PFSK-1 (cell line): ENCODE measurements at regions not wholly inside any gene's neighbourhood (a gene's known extent, or its start where the extent isn't known, plus 50 kb on each side); places are given as distances from the start of the nearest gene placed in this dataset.

Source experiments
- FOXP2 ChIP-seq: optimal IDR thresholded peaks from 2 replicates; pipeline ENCODE3; 2011; ENCODE audit warnings: borderline replicate concordance, control low read depth, inconsistent platforms; ENCODE audit not compliant: insufficient read depth; ENCODE audit errors: extremely low read length, extremely low read depth
- POLR2AphosphoS5 ChIP-seq: IDR thresholded peaks from 2 replicates; pipeline ENCODE4 v1.6.1; 2012; ENCODE audit warnings: low read depth, mild to moderate bottlenecking, control low read depth, low read length, moderate library complexity
- SIN3A ChIP-seq: IDR thresholded peaks from 2 replicates; pipeline ENCODE4 v1.6.1; 2012; ENCODE audit warnings: mild to moderate bottlenecking, low read length, moderate library complexity, borderline replicate concordance; ENCODE audit not compliant: insufficient read depth
- TAF1 ChIP-seq: IDR thresholded peaks from 2 replicates; pipeline ENCODE4 v1.6.1; 2012; ENCODE audit warnings: low read length, control low read depth, borderline replicate concordance; ENCODE audit not compliant: insufficient read depth
- TF ChIP-seq, protein P1 (sequence below), 2 experiments: IDR thresholded peaks; 2 replicates each; pipeline versions ENCODE4 v1.6.1 to v1.8.0; 2011 to 2012; ENCODE audit warnings: low read depth in 2 of 2, low read length in 2 of 2, control low read depth in 1 of 2, inconsistent platforms in 1 of 2, mild to moderate bottlenecking in 1 of 2, moderate library complexity in 1 of 2; ENCODE audit not compliant: insufficient read depth in 1 of 2

DNA sequence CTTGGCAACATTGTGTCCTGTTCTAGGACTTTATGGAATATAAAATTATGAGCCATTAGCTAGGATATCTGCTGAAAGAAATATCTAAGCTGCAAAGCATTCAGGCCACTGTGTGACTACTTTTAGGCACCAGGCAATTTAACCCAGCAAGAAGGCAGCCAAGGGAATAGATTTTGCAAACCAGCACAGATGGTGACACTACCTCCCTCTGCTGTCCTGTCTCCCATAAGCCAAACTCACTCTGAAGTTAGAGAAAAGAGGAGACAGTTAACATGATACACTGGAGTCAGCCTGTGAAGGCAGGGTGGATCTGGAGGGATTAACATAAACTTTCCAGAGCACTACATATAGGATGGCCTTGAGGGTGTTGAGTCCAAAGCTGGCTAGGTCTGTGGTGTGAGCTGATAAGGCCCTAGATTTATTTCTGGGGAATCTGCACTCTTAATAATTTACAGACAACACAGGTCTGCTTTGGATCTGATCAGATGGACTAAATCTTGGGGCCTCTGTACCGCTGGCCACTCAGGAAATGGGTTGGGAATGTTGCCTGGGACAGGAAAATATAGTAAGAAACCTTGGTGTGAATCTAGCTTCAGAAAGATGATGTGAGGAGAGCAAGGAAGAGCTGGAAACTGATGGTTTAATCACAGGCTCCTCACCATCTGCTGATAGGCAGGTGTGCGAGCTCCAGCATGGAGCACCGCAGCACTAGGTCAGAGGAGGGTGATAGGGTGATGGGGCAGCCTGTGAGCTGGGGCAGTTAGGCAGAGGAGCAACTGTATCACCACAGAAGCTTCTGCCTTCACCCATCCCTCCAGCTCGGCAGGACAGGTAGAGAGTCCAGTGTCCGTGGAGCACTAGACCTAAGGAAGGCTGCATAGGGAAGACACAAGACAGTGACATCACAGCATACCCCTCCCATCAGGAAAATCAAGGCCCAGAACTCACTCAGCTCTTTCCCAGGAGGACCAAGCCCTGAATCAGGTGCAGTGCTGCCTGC, 229.9 kb upstream of the PRSS1 start:
- TF ChIP-seq SIN3A (no peak), FOXP2 (no peak), TAF1 (no peak), POLR2AphosphoS5 (no peak)
- TF ChIP-seq, protein P1, sequence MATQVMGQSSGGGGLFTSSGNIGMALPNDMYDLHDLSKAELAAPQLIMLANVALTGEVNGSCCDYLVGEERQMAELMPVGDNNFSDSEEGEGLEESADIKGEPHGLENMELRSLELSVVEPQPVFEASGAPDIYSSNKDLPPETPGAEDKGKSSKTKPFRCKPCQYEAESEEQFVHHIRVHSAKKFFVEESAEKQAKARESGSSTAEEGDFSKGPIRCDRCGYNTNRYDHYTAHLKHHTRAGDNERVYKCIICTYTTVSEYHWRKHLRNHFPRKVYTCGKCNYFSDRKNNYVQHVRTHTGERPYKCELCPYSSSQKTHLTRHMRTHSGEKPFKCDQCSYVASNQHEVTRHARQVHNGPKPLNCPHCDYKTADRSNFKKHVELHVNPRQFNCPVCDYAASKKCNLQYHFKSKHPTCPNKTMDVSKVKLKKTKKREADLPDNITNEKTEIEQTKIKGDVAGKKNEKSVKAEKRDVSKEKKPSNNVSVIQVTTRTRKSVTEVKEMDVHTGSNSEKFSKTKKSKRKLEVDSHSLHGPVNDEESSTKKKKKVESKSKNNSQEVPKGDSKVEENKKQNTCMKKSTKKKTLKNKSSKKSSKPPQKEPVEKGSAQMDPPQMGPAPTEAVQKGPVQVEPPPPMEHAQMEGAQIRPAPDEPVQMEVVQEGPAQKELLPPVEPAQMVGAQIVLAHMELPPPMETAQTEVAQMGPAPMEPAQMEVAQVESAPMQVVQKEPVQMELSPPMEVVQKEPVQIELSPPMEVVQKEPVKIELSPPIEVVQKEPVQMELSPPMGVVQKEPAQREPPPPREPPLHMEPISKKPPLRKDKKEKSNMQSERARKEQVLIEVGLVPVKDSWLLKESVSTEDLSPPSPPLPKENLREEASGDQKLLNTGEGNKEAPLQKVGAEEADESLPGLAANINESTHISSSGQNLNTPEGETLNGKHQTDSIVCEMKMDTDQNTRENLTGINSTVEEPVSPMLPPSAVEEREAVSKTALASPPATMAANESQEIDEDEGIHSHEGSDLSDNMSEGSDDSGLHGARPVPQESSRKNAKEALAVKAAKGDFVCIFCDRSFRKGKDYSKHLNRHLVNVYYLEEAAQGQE (IDR thresholded peaks at IDR 0.05; ENCODE audit: insufficient read depth in 1 of 2, low read depth in 2 of 2, low read length in 2 of 2), result no peak

DNA sequence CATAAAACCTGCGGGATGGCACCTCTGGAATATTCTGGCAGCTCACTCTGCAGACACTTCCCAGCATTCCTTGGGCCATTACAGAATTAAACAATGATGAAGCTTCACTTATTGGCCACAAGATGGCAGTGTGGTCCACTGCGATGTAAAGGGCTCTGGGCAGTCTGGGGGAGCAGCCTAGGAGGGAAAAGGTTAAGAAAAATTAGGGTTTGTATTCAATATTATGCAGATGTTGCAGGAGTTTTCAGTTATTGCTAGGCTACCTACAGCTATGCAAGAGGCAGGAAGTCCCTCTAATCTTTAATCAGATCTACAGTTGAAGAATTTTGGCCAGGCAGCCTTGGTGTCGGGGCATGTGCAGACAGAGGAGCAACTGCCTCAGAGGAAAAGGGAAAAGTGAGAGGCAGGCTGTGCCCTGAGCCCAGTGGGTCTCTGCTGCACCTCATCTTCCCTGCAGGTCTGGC, 233.2 kb upstream of the PRSS1 start:
- TF ChIP-seq POLR2AphosphoS5 (no peak), SIN3A (no peak), TAF1 (no peak), FOXP2 (no peak)
- TF ChIP-seq, protein P1 (IDR thresholded peaks at IDR 0.05; ENCODE audit: insufficient read depth in 1 of 2, low read depth in 2 of 2, low read length in 2 of 2), result no peak

DNA sequence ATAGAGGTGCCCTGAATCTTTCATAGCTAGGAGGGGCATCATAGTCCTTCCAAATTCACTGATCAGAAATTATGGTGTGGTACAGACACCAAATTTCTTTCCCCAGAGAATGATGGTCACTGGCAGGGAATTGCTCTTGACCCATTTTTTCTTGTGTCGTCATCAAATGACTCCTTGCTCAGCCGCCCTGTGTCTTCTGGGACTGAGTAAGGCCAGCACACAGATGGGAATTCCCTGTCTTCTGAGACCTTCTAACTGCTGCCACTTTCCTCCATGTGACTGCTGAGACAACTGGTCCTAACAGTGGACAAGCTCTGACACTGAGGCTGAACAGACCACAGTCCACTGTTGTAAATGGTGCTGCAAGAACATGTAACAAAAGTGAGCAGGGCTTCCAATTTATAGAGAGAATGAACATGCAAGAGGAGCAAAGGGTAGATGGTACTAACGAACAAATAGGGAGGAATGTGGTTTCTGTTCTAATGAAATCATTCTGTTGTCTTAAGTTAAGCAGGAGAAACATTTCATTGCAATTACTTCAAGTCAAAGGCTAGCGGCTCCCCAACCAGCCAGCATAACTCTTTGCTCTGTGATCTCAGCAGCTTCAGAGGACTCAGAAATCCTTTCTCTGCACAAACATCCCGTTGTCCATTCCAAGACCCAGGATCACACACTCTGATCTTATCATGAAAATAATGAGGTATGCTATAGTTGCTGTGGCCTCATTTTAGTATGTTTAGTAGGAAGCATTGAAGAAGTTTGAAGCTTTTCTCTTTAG, 235.9 kb upstream of the PRSS1 start:
- TF ChIP-seq POLR2AphosphoS5, result no peak
- TF ChIP-seq SIN3A, result no peak
- TF ChIP-seq, protein P1 (IDR thresholded peaks at IDR 0.05; ENCODE audit: insufficient read depth in 1 of 2, low read depth in 2 of 2, low read length in 2 of 2), result no peak
- no peak for TF ChIP-seq FOXP2
- TF ChIP-seq TAF1, result no peak

DNA sequence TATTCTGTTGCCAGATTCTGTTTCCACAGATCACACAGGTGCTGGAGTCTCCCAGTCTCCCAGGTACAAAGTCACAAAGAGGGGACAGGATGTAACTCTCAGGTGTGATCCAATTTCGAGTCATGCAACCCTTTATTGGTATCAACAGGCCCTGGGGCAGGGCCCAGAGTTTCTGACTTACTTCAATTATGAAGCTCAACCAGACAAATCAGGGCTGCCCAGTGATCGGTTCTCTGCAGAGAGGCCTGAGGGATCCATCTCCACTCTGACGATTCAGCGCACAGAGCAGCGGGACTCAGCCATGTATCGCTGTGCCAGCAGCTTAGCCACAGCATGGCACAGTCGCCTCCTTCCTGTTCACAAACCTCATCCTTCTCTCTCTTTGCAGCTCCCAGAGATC, 237.5 kb upstream of the PRSS1 start:
- TF ChIP-seq, protein P1 (IDR thresholded peaks at IDR 0.05; ENCODE audit: insufficient read depth in 1 of 2, low read depth in 2 of 2, low read length in 2 of 2), result no peak
- TF ChIP-seq TAF1, result no peak
- TF ChIP-seq FOXP2, result no peak
- no peak for TF ChIP-seq POLR2AphosphoS5
- no peak for TF ChIP-seq SIN3A
